SK-N-SH treated with all-trans-retinoic acid at 6 μM for 48 hours (cell line): ENCODE measurements at regions not wholly inside any gene's neighbourhood (a gene's known extent, or its start where the extent isn't known, plus 50 kb on each side); places are given as distances from the start of the nearest gene placed in this dataset.

Source experiments
- ATAC-seq: fragments of 200-7000 bp; cut with Tn5 transposase; 3 replicates; pipeline ENCODE4 v1.9.1; 2020; ENCODE audit warnings: mild to moderate bottlenecking, moderate library complexity
- ARNTL ChIP-seq: fragments of 450-650 bp; formaldehyde crosslinking; IDR thresholded peaks from 2 replicates; pipeline ENCODE4 v1.5.0; 2020; ENCODE audit warnings: low read depth, mild to moderate bottlenecking, moderate library complexity, borderline replicate concordance
- CSDC2 ChIP-seq: fragments of 250-450 bp; sonication (Bioruptor Pico); IDR thresholded peaks from 2 replicates; pipeline ENCODE4 v1.5.0; 2020; ENCODE audit warnings: mild to moderate bottlenecking, moderate library complexity
- CSRNP3 ChIP-seq: fragments of 250-450 bp; sonication (Bioruptor Pico); IDR thresholded peaks from 2 replicates; pipeline ENCODE4 v1.5.1; 2021; ENCODE audit warnings: mild to moderate bottlenecking, moderate library complexity
- GLIS3 ChIP-seq: fragments of 250-450 bp; sonication (Bioruptor Pico); IDR thresholded peaks from 2 replicates; pipeline ENCODE4 v1.5.0; 2020; ENCODE audit warnings: mild to moderate bottlenecking, moderate library complexity
- PPARA ChIP-seq: fragments of 250-450 bp; sonication (Bioruptor Pico); IDR thresholded peaks from 2 replicates; pipeline ENCODE4 v1.5.0; 2020; ENCODE audit warnings: mild to moderate bottlenecking, borderline replicate concordance
- SNAI2 ChIP-seq: fragments of 250-450 bp; sonication (Bioruptor Pico); IDR thresholded peaks from 2 replicates; pipeline ENCODE4 v1.5.0; 2020; ENCODE audit warnings: mild to moderate bottlenecking, moderate library complexity
- TCF4 ChIP-seq: fragments of 250-450 bp; sonication (Bioruptor Pico); IDR thresholded peaks from 2 replicates; pipeline ENCODE4 v1.8.0; 2021; ENCODE audit warnings: mild to moderate bottlenecking, moderate library complexity, borderline replicate concordance
- TSHZ2 ChIP-seq: fragments of 250-450 bp; sonication (Bioruptor Pico); IDR thresholded peaks from 2 replicates; pipeline ENCODE4 v1.5.0; 2020; ENCODE audit warnings: mild to moderate bottlenecking, moderate library complexity
- ZC3H10 ChIP-seq: fragments of 250-450 bp; sonication (Bioruptor Pico); IDR thresholded peaks from 2 replicates; pipeline ENCODE4 v1.5.1; 2021; ENCODE audit warnings: mild to moderate bottlenecking, moderate library complexity
- ZFP3 ChIP-seq: fragments of 250-450 bp; sonication (Bioruptor Pico); IDR thresholded peaks from 2 replicates; pipeline ENCODE4 v1.5.0; 2020; ENCODE audit warnings: mild to moderate bottlenecking, moderate library complexity
- ZFP30 ChIP-seq: fragments of 450-650 bp; formaldehyde crosslinking; IDR thresholded peaks from 2 replicates; pipeline ENCODE4 v1.5.0; 2022; ENCODE audit warnings: mild to moderate bottlenecking, moderate library complexity
- ZNF565 ChIP-seq: fragments of 450-650 bp; formaldehyde crosslinking; conservative IDR thresholded peaks from 2 replicates; pipeline ENCODE4 v1.5.0; 2020; ENCODE audit warnings: low read depth, mild to moderate bottlenecking, moderate library complexity
- TF ChIP-seq, protein P1 (sequence below): fragments of 250-450 bp; sonication (Bioruptor Pico); IDR thresholded peaks from 2 replicates; pipeline ENCODE4 v1.8.0; 2021; ENCODE audit warnings: low read depth, mild to moderate bottlenecking, moderate library complexity, borderline replicate concordance
- TF ChIP-seq, protein P2 (sequence below): fragments of 250-450 bp; sonication (Bioruptor Pico); IDR thresholded peaks from 2 replicates; pipeline ENCODE4 v1.8.0; 2020; ENCODE audit warnings: mild to moderate bottlenecking, moderate library complexity, borderline replicate concordance
- TF ChIP-seq, protein P3 (sequence below): fragments of 250-450 bp; sonication (Bioruptor Pico); IDR thresholded peaks from 2 replicates; pipeline ENCODE4 v1.5.1; 2020; ENCODE audit warnings: low read depth, mild to moderate bottlenecking, moderate library complexity

GRCh38 chr16:64397042-64397441 is 724.8 kb downstream of the CDH11 start (continued):
- TF ChIP-seq TSHZ2: no peak
- TF ChIP-seq GLIS3 (CRISPR knock-in tag): no peak
- no peak for TF ChIP-seq CSDC2
- TF ChIP-seq CSRNP3 (CRISPR knock-in tag): no peak

DNA sequence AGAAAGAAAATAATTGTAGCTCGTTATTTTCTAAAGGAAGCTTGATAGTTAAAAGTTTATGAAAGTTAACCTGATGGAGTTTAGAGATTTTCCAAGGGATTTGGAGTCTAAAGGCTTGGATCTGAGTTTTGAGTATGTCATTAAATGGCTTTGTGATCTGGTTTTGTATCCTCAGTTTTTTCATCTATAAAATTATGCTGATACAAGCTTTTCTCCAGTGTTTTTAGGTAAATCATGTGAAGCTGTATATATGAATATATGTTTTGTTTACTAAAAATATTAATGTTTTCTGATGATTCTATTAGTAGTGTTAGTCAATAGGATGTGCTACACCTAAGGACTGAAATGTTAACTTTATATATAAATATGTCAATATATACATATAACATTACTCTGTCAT is 727.8 kb downstream of the CDH11 start:
- ATAC-seq: no peak
- TF ChIP-seq, protein P1, sequence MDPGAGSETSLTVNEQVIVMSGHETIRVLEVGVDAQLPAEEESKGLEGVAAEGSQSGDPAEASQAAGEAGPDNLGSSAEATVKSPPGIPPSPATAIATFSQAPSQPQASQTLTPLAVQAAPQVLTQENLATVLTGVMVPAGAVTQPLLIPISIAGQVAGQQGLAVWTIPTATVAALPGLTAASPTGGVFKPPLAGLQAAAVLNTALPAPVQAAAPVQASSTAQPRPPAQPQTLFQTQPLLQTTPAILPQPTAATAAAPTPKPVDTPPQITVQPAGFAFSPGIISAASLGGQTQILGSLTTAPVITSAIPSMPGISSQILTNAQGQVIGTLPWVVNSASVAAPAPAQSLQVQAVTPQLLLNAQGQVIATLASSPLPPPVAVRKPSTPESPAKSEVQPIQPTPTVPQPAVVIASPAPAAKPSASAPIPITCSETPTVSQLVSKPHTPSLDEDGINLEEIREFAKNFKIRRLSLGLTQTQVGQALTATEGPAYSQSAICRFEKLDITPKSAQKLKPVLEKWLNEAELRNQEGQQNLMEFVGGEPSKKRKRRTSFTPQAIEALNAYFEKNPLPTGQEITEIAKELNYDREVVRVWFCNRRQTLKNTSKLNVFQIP (CRISPR knock-in tag): no peak
- TF ChIP-seq CSRNP3 (CRISPR knock-in tag): no peak
- no peak for TF ChIP-seq PPARA (CRISPR knock-in tag)
- TF ChIP-seq, protein P2, sequence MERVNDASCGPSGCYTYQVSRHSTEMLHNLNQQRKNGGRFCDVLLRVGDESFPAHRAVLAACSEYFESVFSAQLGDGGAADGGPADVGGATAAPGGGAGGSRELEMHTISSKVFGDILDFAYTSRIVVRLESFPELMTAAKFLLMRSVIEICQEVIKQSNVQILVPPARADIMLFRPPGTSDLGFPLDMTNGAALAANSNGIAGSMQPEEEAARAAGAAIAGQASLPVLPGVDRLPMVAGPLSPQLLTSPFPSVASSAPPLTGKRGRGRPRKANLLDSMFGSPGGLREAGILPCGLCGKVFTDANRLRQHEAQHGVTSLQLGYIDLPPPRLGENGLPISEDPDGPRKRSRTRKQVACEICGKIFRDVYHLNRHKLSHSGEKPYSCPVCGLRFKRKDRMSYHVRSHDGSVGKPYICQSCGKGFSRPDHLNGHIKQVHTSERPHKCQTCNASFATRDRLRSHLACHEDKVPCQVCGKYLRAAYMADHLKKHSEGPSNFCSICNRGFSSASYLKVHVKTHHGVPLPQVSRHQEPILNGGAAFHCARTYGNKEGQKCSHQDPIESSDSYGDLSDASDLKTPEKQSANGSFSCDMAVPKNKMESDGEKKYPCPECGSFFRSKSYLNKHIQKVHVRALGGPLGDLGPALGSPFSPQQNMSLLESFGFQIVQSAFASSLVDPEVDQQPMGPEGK (CRISPR knock-in tag): no peak
- TF ChIP-seq ARNTL: no peak
- no peak for TF ChIP-seq TSHZ2
- no peak for TF ChIP-seq ZFP30 (CRISPR knock-in tag)
- TF ChIP-seq ZC3H10: no peak
- no peak for TF ChIP-seq TCF4
- TF ChIP-seq ZNF565 (CRISPR knock-in tag): no peak

DNA sequence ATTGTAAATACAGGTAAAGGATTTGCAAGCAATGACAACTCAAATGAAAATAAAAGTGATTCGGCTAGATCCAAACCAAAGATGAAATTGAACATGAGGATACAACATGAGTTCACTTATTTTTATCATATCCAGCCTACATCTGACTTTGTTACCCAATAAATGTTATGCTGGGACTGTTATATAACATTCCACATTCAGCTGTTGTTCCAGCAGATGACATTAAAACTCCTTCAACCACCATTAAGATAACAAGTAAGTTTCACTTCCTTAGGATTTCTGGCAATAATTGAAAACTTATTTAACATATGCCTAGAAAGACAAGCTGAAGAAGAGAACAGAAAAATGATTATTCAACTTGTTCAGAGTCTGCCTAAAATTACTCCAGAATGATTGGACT is 729.4 kb downstream of the CDH11 start:
- TF ChIP-seq PPARA (CRISPR knock-in tag): no peak
- TF ChIP-seq TCF4: no peak
- TF ChIP-seq ZFP3 (CRISPR knock-in tag): no peak
- ATAC-seq: no peak

- TF ChIP-seq, protein P3, sequence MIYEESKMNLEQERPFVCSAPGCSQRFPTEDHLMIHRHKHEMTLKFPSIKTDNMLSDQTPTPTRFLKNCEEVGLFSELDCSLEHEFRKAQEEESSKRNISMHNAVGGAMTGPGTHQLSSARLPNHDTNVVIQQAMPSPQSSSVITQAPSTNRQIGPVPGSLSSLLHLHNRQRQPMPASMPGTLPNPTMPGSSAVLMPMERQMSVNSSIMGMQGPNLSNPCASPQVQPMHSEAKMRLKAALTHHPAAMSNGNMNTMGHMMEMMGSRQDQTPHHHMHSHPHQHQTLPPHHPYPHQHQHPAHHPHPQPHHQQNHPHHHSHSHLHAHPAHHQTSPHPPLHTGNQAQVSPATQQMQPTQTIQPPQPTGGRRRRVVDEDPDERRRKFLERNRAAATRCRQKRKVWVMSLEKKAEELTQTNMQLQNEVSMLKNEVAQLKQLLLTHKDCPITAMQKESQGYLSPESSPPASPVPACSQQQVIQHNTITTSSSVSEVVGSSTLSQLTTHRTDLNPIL (CRISPR knock-in tag): no peak
- TF ChIP-seq SNAI2: no peak
- no peak for TF ChIP-seq TSHZ2
- TF ChIP-seq CSRNP3 (CRISPR knock-in tag): no peak
- ATAC-seq: peak; percentile 90
Measured at GRCh38 chr16:64391063-64391600, 730.7 kb downstream of the CDH11 start.
